Activated gamma-delta T cell treated with anti-CD3 and anti-CD28 coated beads, Interleukin-2, amount 50 U/mL, for 16 hours (primary cell): ENCODE measurements at regions not wholly inside any gene's neighbourhood (a gene's known extent, or its start where the extent isn't known, plus 50 kb on each side); places are given as distances from the start of the nearest gene placed in this dataset.
"Not testable (repeated sequence)": the region's sequence is repeated elsewhere in the genome, so short reads cannot be mapped to it uniquely, and the experiment has no call there.

Experiments used
- DNase-seq: peaks from one replicate; pipeline ENCODE4 v3.0.0-alpha.2; 2020; ENCODE audit warnings: low read depth

- no peak for DNase-seq
Measured at GRCh38 chr6:156688620-156688971, 88.6 kb upstream of the ARID1B start.

GRCh38 chr6:156687789-156688619 lies 89.2 kb upstream of the ARID1B start:
- DNase-seq: no peak

GRCh38 chr6:156686995-156687788 lies 90.0 kb upstream of the ARID1B start:
- DNase-seq: peak; percentile 59

- no peak for DNase-seq
Measured at GRCh38 chr6:156686301-156686994, 90.7 kb upstream of the ARID1B start.

GRCh38 chr6:156685823-156686222 lies 91.4 kb upstream of the ARID1B start:
- DNase-seq: no peak

GRCh38 chr6:156683821-156684220 lies 93.4 kb upstream of the ARID1B start:
- no peak for DNase-seq

- DNase-seq: no peak
Measured at GRCh38 chr6:156676721-156677120, 100.5 kb upstream of the ARID1B start.

GRCh38 chr6:156674197-156674596 lies 103.0 kb upstream of the ARID1B start:
- no peak for DNase-seq

GRCh38 chr6:156670097-156670496 lies 107.1 kb upstream of the ARID1B start:
- DNase-seq: not testable (repeated sequence)

- DNase-seq: no peak
Measured at GRCh38 chr6:156662025-156662445, 115.1 kb upstream of the ARID1B start.

- no peak for DNase-seq
Measured at GRCh38 chr6:156660389-156660788, 116.8 kb upstream of the ARID1B start.

- no peak for DNase-seq
Measured at GRCh38 chr6:156659822-156660198, 117.4 kb upstream of the ARID1B start.

GRCh38 chr6:156658966-156659821 lies 118.0 kb upstream of the ARID1B start:
- DNase-seq: no peak

- no peak for DNase-seq
Measured at GRCh38 chr6:156658186-156658965, 118.8 kb upstream of the ARID1B start.

- no peak for DNase-seq
Measured at GRCh38 chr6:156657296-156657695, 119.9 kb upstream of the ARID1B start.

- no peak for DNase-seq
Measured at GRCh38 chr6:156654919-156655918, 122.0 kb upstream of the ARID1B start.

- DNase-seq: no peak
Measured at GRCh38 chr6:156652231-156652750, 124.9 kb upstream of the ARID1B start.

GRCh38 chr6:156651486-156651885 lies 125.7 kb upstream of the ARID1B start:
- no peak for DNase-seq

GRCh38 chr6:156650896-156651390 lies 126.2 kb upstream of the ARID1B start:
- DNase-seq: no peak
